Common myeloid progenitor, CD34-positive (primary cell): ENCODE measurements at regions not wholly inside any gene's neighbourhood (a gene's known extent, or its start where the extent isn't known, plus 50 kb on each side); places are given as distances from the start of the nearest gene placed in this dataset.

Experiments
- CTCF ChIA-PET: fragments of 350-600 bp; sonication (Branson Sonifier 250); formaldehyde crosslinking; loops from one replicate; lab custom pipeline; 2021; ENCODE audit warnings: antibody characterized with exemption; lab: Charles Lee
- POLR2A ChIA-PET: fragments of 350-600 bp; sonication (Branson Sonifier 250); formaldehyde crosslinking; loops from one replicate; lab custom pipeline; 2021; ENCODE audit warnings: antibody characterized with exemption; lab: Charles Lee
- DNase-seq, 3 donors: peaks; one replicate each; pipeline versions ENCODE4 v3.0.0 to v3.0.0-alpha.2; 2013
- H3K27ac ChIP-seq, 2 experiments: 1 replicate in 1 of 2; 2 replicates in 1 of 2; pipeline ENCODE4 v1.7.0; 2013; ENCODE audit warnings: inconsistent platforms in 2 of 2, low read length in 2 of 2, mild to moderate bottlenecking in 2 of 2, low read depth in 1 of 2, moderate library complexity in 1 of 2; ENCODE audit not compliant: severe bottlenecking in 2 of 2, insufficient read depth in 1 of 2, poor library complexity in 1 of 2
- H3K27me3 ChIP-seq, 5 experiments: replicated peaks in 2 of 5; 1 replicate in 3 of 5; 2 replicates in 2 of 5; pipeline versions ENCODE4 v1.6.1 to v1.7.0; 2013; ENCODE audit warnings: low read length in 4 of 5, mild to moderate bottlenecking in 2 of 5, moderate library complexity in 2 of 5, inconsistent platforms in 1 of 5; ENCODE audit not compliant: insufficient read depth in 5 of 5, control insufficient read depth in 4 of 5
- H3K36me3 ChIP-seq, 4 experiments: 1 replicate in 2 of 4; 2 replicates in 2 of 4; pipeline versions ENCODE4 v1.6.1 to v1.7.0; 2013; ENCODE audit warnings: low read length in 3 of 4, control low read depth in 1 of 4, mild to moderate bottlenecking in 1 of 4; ENCODE audit not compliant: control insufficient read depth in 4 of 4, insufficient read depth in 4 of 4
- H3K4me1 ChIP-seq, 4 experiments: 1 replicate in 3 of 4; 2 replicates in 1 of 4; pipeline versions ENCODE4 v1.6.1 to v1.7.1; 2013; ENCODE audit warnings: low read length in 3 of 4, mild to moderate bottlenecking in 3 of 4, control low read depth in 1 of 4, inconsistent platforms in 1 of 4, moderate library complexity in 1 of 4; ENCODE audit not compliant: control insufficient read depth in 4 of 4, insufficient read depth in 4 of 4; ENCODE audit errors: control extremely low read depth in 1 of 4
- H3K4me3 ChIP-seq, 7 experiments: 1 replicate in 4 of 7; 2 replicates in 3 of 7; pipeline versions ENCODE4 v1.5.1 to v1.7.0; 2013; ENCODE audit warnings: mild to moderate bottlenecking in 7 of 7, low read length in 6 of 7, moderate library complexity in 6 of 7, inconsistent platforms in 2 of 7, low read depth in 2 of 7, control low read depth in 1 of 7; ENCODE audit not compliant: insufficient read depth in 4 of 7, control insufficient read depth in 1 of 7; ENCODE audit errors: extremely low read depth in 1 of 7
- H3K9me3 ChIP-seq, 5 experiments: 1 replicate in 4 of 5; 2 replicates in 1 of 5; pipeline versions ENCODE4 v1.6.1 to v1.7.1; 2013; ENCODE audit warnings: low read length in 4 of 5, mild to moderate bottlenecking in 2 of 5, inconsistent platforms in 1 of 5, low read depth in 1 of 5, moderate library complexity in 1 of 5; ENCODE audit not compliant: control insufficient read depth in 4 of 5, insufficient read depth in 2 of 5; ENCODE audit errors: control extremely low read depth in 1 of 5
- WGBS: methylation state at CpG from one replicate; pipeline ENCODE4 v1.1.5; 2013; ENCODE audit not compliant: insufficient coverage; 5-methylcytosine and 5-hydroxymethylcytosine counted together

- Histone ChIP-seq H3K27ac (no peak overlapping the region), H3K27me3 (no peaks in the 10 kb centered on the region), H3K4me3 (no peak overlapping the region), H3K36me3 (no peaks in the 10 kb centered on the region), H3K4me1 (peaks cover 3 to 46% (median 22%) of the 10 kb centered on the region in 4 experiments), H3K9me3 (no peaks in the 10 kb centered on the region)
- POLR2A ChIA-PET: no interaction called here
- 100% methylated on average over 1 of the region's 2 CpGs for WGBS
- no peak for DNase-seq
- CTCF ChIA-PET: interaction anchor here (1.2 to 1.8 kb wide), 3 partner anchors 48 to 98 kb away, joined by 3 to 5 read pairs (median 4); no protein-coding TSS in a partner anchor
These were observed 111.7 kb downstream of the JCAD start for GRCh38 chr10:29947701-29948060.

DNA sequence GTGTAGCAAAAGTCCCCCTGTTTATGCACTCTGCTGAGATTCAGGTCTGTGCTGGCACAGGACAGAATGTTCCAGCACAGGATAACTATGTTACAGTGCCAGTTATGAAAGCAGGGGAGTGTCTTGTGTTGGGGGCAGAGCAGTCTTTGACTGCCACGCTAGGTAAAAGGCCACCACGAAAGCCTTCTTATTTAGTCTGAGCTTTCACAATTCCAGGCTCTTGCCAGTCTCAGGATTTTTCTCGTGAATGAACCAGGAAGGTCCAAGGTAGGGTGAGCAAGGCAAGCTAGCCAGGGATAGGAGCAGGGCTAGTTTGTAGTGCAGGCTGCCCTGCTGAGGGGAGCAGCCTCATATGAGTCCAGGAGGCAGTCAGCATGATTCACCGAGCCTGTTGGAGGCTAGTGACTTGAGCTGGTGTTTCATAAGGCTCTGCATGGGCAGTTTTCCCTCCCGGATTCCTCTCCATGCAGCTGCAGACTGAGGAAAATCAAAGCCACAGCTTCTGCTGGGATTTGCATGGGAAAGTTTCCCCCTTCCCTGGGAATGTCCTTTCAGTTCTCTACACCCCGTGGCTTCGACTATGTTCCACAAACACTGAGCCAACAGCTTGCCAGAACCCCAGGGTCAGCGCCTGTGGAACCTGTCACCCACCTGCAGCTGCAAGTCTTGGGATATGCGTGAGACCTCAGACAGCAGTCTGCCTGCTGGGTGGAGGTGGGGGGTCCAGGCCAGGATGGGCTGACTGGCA lies 112.3 kb downstream of the JCAD start:
- H3K36me3 ChIP-seq: no peaks in the 10 kb centered on the region
- CTCF ChIA-PET: interaction anchor here (1.2 to 1.8 kb wide), 2 partner anchors 53 to 98 kb away, joined by 3 to 5 read pairs; no protein-coding TSS in a partner anchor

DNA sequence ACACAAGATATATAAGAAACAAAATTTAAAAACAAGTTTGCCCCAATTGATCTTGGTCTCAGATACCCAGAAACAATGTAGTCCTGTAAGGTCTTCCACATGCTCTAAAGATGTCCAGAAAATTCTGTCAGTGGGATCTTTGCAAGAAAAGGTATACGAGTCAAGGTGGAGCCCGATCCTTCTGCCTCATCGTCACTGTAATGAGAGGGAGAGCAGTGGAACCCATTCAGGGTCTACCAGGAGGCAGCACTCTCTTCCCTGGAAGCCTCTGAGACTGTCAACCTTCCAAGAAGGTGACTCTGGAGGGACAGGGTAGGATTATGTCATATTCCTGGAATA lies 112.8 kb downstream of the JCAD start:
- no peaks in the 10 kb centered on the region for H3K9me3 ChIP-seq
- H3K27me3 ChIP-seq: no peaks in the 10 kb centered on the region
- peaks cover 3 to 43% (median 22%) of the 10 kb centered on the region in 4 experiments for H3K4me1 ChIP-seq
- POLR2A ChIA-PET: no interaction called here
- CTCF ChIA-PET: interaction anchor here (1.8 kb wide), 1 partner anchor 53 kb away, joined by 3 read pairs; no protein-coding TSS in a partner anchor
- no peak overlapping the region for H3K27ac ChIP-seq
- WGBS: 97% methylated on average over 3 of the region's 3 CpGs
- no peak for DNase-seq
- H3K36me3 ChIP-seq: no peaks in the 10 kb centered on the region
- H3K4me3 ChIP-seq: no peak overlapping the region

More for the DNA sequence above, 112.3 kb downstream of the JCAD start:
- H3K9me3 ChIP-seq: no peaks in the 10 kb centered on the region
- H3K4me1 ChIP-seq: peaks cover 3 to 46% (median 22%) of the 10 kb centered on the region in 4 experiments
- WGBS: 98% methylated on average over 5 of the region's 9 CpGs
- H3K27me3 ChIP-seq: no peaks in the 10 kb centered on the region
- no peak overlapping the region for H3K4me3 ChIP-seq
- POLR2A ChIA-PET: no interaction called here
- no peak overlapping the region for H3K27ac ChIP-seq
- no peak for DNase-seq

GRCh38 chr10:29941476-29941875 lies 117.9 kb downstream of the JCAD start:
- no peaks in the 10 kb centered on the region for H3K36me3 ChIP-seq
- H3K4me3 ChIP-seq: no peak overlapping the region
- DNase-seq: no peak
- ChIA-PET CTCF (interaction anchor here (1.6 kb wide), 1 partner anchor 57 kb away, joined by 3 read pairs; no protein-coding TSS in a partner anchor), POLR2A (no interaction called here)
- H3K9me3 ChIP-seq: peaks cover 0 to 3% (median 0%) of the 10 kb centered on the region in 5 experiments
- H3K4me1 ChIP-seq: no peaks in the 10 kb centered on the region
- H3K27ac ChIP-seq: no peak overlapping the region
- no CpG with 5 or more reads among the region's 1 CpG for WGBS
- no peaks in the 10 kb centered on the region for H3K27me3 ChIP-seq

GRCh38 chr10:29932991-29933390 lies 126.4 kb downstream of the JCAD start:
- ChIA-PET CTCF (no interaction called here), POLR2A (no interaction called here)
- Histone ChIP-seq H3K27me3 (no peaks in the 10 kb centered on the region), H3K4me1 (no peaks in the 10 kb centered on the region), H3K9me3 (peaks cover 0 to 23% (median 4%) of the 10 kb centered on the region in 5 experiments), H3K4me3 (no peak overlapping the region), H3K36me3 (no peaks in the 10 kb centered on the region), H3K27ac (no peak overlapping the region)
- DNase-seq: no peak
- WGBS: 96% methylated on average over 4 of the region's 4 CpGs

GRCh38 chr10:29931833-29932232 lies 127.6 kb downstream of the JCAD start:
- Histone ChIP-seq H3K27me3 (no peaks in the 10 kb centered on the region), H3K36me3 (no peaks in the 10 kb centered on the region), H3K27ac (no peak overlapping the region), H3K9me3 (peaks cover 0 to 30% (median 11%) of the 10 kb centered on the region in 5 experiments), H3K4me1 (no peaks in the 10 kb centered on the region), H3K4me3 (no peak overlapping the region)
- DNase-seq: no peak
- POLR2A ChIA-PET: no interaction called here
- 100% methylated on average over 1 of the region's 2 CpGs for WGBS
- CTCF ChIA-PET: no interaction called here

DNA sequence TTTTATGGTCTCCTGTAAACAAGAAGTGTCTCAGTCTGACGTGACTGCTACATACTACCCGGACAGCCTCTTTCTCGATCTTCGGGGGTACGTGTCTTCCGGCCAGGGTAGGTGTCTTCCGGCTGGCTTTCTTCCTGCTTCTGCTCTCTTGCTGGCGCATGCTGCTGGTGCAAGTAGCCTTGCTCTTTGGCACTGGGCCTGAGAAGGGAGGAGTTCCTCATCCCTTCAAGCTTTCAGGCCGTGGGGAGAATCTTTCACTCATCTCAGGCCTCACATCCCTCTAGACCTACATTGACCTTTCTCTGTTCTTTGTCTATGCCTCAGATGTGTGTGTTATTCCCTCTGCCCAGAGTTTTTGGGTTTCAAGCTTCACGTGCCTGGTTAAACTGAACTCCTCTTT lies 130.4 kb downstream of the JCAD start:
- POLR2A ChIA-PET: no interaction called here
- CTCF ChIA-PET: no interaction called here
- 100% methylated on average over 9 of the region's 10 CpGs for whole genome bisulfite sequencing

More for the DNA sequence above, 130.4 kb downstream of the JCAD start:
- Histone ChIP-seq H3K4me1 (peaks cover 0 to 3% (median 0%) of the 10 kb centered on the region in 4 experiments), H3K4me3 (no peak overlapping the region), H3K27me3 (no peaks in the 10 kb centered on the region), H3K9me3 (peaks cover 0 to 47% (median 20%) of the 10 kb centered on the region in 5 experiments), H3K27ac (no peak overlapping the region), H3K36me3 (no peaks in the 10 kb centered on the region)
- no peak for DNase-seq
